Kidney (tissue), 13 donors: ENCODE measurements at regions not wholly inside any gene's neighbourhood (a gene's known extent, or its start where the extent isn't known, plus 50 kb on each side); places are given as distances from the start of the nearest gene placed in this dataset.

ENCODE experiments used
- DNase-seq, 5 donors: peaks; one replicate each; pipeline ENCODE4 v3.0.0-alpha.2; 2013 to 2020
- FAIRE-seq: peaks from 2 replicates; lab custom pipeline; 2012; peaks lifted over from hg19 to GRCh38; lab: Jason Lieb, UNC
- H3K27ac ChIP-seq, 2 donors: one replicate each; pipeline ENCODE4 v1.7.0; 2013; ENCODE audit warnings: low read depth in 2 of 2, low read length in 2 of 2, inconsistent platforms in 1 of 2
- H3K27me3 ChIP-seq: one replicate; pipeline ENCODE4 v1.7.1; 2013; ENCODE audit warnings: low read length, inconsistent platforms; ENCODE audit not compliant: control insufficient read depth, insufficient read depth
- H3K36me3 ChIP-seq, 3 donors: one replicate each; pipeline versions ENCODE4 v1.7.0 to v1.7.1; 2013; ENCODE audit warnings: low read length in 3 of 3, control low read depth in 1 of 3, inconsistent platforms in 1 of 3; ENCODE audit not compliant: insufficient read depth in 3 of 3, control insufficient read depth in 2 of 3
- H3K4me1 ChIP-seq, 3 donors: one replicate each; pipeline versions ENCODE4 v1.7.0 to v1.7.1; 2013; ENCODE audit warnings: low read length in 3 of 3, inconsistent platforms in 1 of 3, low read depth in 1 of 3; ENCODE audit not compliant: control insufficient read depth in 2 of 3, insufficient read depth in 2 of 3
- H3K4me3 ChIP-seq, 3 donors: one replicate each; pipeline versions ENCODE4 v1.7.0 to v1.8.1; 2013; ENCODE audit warnings: low read length in 3 of 3, control low read depth in 1 of 3, inconsistent platforms in 1 of 3
- H3K9ac ChIP-seq, 3 donors: one replicate each; pipeline versions ENCODE4 v1.7.0 to v1.7.1; 2013; ENCODE audit warnings: low read length in 3 of 3, control low read depth in 1 of 3, inconsistent platforms in 1 of 3
- H3K9me3 ChIP-seq, 3 donors: one replicate each; pipeline versions ENCODE4 v1.7.0 to v1.7.1; 2013; ENCODE audit warnings: low read length in 3 of 3, control low read depth in 1 of 3, inconsistent platforms in 1 of 3; ENCODE audit not compliant: control insufficient read depth in 2 of 3, insufficient read depth in 1 of 3
- CTCF ChIP-seq: IDR thresholded peaks from 3 replicates; pipeline ENCODE4 v1.5.1; 2012; ENCODE audit warnings: mild to moderate bottlenecking, moderate library complexity, borderline replicate concordance; ENCODE audit not compliant: insufficient read depth; ENCODE audit errors: extremely low read depth
- intact Hi-C: fragments of 100-400 bp; cut with DNase I; formaldehyde crosslinking; loops from one replicate; pipeline ENCODE4 v1.11.1; 2022
- donor health status: control.
- donor health status: control.
- donor health status: control.
- donor health status: control.
- donor health status: control.
- donor health status: DM: yes; HTN: yes; CAD: no.
- donor health status: Normal renal cell carcinoma (clear cell type).

- H3K9me3 ChIP-seq, result no peaks in the 10 kb centered on the region
- H3K36me3 ChIP-seq, result no peaks in the 10 kb centered on the region
- TF ChIP-seq CTCF, result no peak
- intact Hi-C loops, result no loop called here
- DNase-seq, result no peak
- no peak for FAIRE-seq
- no peaks in the 10 kb centered on the region for H3K27me3 ChIP-seq
- H3K4me3 ChIP-seq, result no peak overlapping the region
- H3K9ac ChIP-seq, result no peak overlapping the region
- no peaks in the 10 kb centered on the region for H3K4me1 ChIP-seq
- no peak overlapping the region for H3K27ac ChIP-seq
These were observed 349.2 kb upstream of the CCDC54 start for GRCh38 chr3:107028086-107028485.

- no peaks in the 10 kb centered on the region for H3K9me3 ChIP-seq
- no peaks in the 10 kb centered on the region for H3K4me1 ChIP-seq
- no peaks in the 10 kb centered on the region for H3K27me3 ChIP-seq
- H3K4me3 ChIP-seq, result no peak overlapping the region
- TF ChIP-seq CTCF, result no peak
- intact Hi-C loops, result no loop called here
- H3K9ac ChIP-seq, result no peak overlapping the region
- no peaks in the 10 kb centered on the region for H3K36me3 ChIP-seq
- DNase-seq (no peak), FAIRE-seq (no peak)
- H3K27ac ChIP-seq, result no peak overlapping the region
These were observed 348.6 kb upstream of the CCDC54 start for GRCh38 chr3:107028626-107029025.

GRCh38 chr3:107032111-107032510 lies 345.1 kb upstream of the CCDC54 start:
- Histone ChIP-seq H3K4me1 (no peaks in the 10 kb centered on the region), H3K27ac (no peak overlapping the region), H3K27me3 (no peaks in the 10 kb centered on the region), H3K9ac (no peak overlapping the region), H3K9me3 (peaks cover 0 to 3% (median 0%) of the 10 kb centered on the region in 3 donors), H3K36me3 (no peaks in the 10 kb centered on the region), H3K4me3 (no peak overlapping the region)
- no peak for TF ChIP-seq CTCF
- DNase-seq (no peak), FAIRE-seq (no peak)
- intact Hi-C loops, result no loop called here

DNA sequence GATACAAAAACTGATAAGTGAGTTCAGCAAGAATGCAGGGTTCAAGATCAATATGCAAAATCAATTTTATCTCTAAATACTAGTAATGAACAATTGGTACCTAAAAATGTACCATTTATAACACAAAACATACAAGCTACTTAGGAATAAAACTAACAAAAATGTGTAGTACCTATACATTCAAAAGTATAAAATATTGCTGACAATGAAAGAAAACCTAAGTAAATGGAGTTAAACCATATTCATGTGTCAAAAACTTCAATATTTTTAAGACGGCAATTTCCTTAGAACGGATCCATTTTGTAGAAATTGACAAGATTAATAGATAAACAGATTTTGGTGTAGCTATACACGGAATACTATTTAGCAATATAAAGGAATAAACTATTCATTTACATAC lies 343.1 kb upstream of the CCDC54 start:
- H3K27me3 ChIP-seq, result no peaks in the 10 kb centered on the region
- no peaks in the 10 kb centered on the region for H3K36me3 ChIP-seq
- TF ChIP-seq CTCF, result no peak
- no peaks in the 10 kb centered on the region for H3K4me1 ChIP-seq
- DNase-seq (no peak), FAIRE-seq (no peak)
- no peak overlapping the region for H3K4me3 ChIP-seq
- no peak overlapping the region for H3K27ac ChIP-seq
- no peak overlapping the region for H3K9ac ChIP-seq
- intact Hi-C loops, result no loop called here
- H3K9me3 ChIP-seq, result peaks cover 0 to 3% (median 0%) of the 10 kb centered on the region in 3 donors
